ENCODE measurements at regions not wholly inside any gene's neighbourhood (a gene's known extent, or its start where the extent isn't known, plus 50 kb on each side); places are given as distances from the start of the nearest gene placed in this dataset.

DNA sequence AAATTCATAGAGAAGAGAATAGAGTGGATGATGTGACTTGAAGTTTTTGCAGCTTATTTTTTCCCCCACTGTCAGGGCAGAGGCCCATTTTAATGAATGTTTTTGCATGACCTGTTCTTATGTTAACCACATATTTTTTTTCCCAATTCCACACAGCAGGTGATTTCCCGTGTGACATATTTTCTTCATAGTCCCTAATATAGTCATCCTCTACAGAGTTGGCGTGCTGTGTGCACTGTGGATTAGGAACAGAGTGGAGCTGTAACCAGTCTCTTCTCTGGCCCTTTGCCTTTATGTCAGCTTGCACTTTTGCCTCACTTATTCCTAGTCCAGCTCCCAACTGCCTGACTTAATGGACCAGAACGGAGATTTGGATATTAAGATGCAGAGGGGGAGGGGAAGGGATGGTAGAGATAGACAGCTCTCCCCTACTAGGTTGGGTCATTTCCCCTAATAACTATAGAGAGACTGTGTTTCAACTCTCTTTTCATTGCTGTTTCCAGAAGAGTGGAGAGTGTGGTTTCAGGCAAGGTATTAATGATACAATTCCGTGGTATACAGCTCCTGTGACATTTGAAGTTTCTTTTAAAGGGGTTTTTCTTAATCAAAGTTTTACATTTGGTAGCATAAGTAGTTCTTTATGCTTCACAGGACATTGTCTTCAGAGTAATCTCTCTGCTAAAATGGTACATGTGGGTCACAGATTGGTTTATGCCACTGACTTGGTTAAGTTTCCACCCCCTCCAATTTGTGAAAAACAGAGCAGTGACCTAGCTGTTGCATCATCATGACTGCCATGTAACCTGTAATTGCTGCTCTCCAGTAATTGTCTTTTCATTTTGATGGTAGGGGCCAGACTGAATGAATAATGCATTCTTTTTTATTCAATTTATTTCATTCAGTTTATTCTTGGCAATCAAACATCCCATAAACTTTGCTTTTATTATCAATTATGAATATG lies 161.3 kb downstream of the HAUS1 start (continued):
- TF ChIP-seq, protein P1, sequence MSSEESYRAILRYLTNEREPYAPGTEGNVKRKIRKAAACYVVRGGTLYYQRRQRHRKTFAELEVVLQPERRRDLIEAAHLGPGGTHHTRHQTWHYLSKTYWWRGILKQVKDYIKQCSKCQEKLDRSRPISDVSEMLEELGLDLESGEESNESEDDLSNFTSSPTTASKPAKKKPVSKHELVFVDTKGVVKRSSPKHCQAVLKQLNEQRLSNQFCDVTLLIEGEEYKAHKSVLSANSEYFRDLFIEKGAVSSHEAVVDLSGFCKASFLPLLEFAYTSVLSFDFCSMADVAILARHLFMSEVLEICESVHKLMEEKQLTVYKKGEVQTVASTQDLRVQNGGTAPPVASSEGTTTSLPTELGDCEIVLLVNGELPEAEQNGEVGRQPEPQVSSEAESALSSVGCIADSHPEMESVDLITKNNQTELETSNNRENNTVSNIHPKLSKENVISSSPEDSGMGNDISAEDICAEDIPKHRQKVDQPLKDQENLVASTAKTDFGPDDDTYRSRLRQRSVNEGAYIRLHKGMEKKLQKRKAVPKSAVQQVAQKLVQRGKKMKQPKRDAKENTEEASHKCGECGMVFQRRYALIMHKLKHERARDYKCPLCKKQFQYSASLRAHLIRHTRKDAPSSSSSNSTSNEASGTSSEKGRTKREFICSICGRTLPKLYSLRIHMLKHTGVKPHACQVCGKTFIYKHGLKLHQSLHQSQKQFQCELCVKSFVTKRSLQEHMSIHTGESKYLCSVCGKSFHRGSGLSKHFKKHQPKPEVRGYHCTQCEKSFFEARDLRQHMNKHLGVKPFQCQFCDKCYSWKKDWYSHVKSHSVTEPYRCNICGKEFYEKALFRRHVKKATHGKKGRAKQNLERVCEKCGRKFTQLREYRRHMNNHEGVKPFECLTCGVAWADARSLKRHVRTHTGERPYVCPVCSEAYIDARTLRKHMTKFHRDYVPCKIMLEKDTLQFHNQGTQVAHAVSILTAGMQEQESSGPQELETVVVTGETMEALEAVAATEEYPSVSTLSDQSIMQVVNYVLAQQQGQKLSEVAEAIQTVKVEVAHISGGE (CRISPR knock-in tag; IDR thresholded peaks at IDR 0.05) = no peak
- TF ChIP-seq, protein P2, sequence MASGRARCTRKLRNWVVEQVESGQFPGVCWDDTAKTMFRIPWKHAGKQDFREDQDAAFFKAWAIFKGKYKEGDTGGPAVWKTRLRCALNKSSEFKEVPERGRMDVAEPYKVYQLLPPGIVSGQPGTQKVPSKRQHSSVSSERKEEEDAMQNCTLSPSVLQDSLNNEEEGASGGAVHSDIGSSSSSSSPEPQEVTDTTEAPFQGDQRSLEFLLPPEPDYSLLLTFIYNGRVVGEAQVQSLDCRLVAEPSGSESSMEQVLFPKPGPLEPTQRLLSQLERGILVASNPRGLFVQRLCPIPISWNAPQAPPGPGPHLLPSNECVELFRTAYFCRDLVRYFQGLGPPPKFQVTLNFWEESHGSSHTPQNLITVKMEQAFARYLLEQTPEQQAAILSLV (tag; IDR thresholded peaks at IDR 0.05) = 0 out of 2 replicates have a peak, but pooled peaks have one; percentile 19
- TF ChIP-seq, protein P3, sequence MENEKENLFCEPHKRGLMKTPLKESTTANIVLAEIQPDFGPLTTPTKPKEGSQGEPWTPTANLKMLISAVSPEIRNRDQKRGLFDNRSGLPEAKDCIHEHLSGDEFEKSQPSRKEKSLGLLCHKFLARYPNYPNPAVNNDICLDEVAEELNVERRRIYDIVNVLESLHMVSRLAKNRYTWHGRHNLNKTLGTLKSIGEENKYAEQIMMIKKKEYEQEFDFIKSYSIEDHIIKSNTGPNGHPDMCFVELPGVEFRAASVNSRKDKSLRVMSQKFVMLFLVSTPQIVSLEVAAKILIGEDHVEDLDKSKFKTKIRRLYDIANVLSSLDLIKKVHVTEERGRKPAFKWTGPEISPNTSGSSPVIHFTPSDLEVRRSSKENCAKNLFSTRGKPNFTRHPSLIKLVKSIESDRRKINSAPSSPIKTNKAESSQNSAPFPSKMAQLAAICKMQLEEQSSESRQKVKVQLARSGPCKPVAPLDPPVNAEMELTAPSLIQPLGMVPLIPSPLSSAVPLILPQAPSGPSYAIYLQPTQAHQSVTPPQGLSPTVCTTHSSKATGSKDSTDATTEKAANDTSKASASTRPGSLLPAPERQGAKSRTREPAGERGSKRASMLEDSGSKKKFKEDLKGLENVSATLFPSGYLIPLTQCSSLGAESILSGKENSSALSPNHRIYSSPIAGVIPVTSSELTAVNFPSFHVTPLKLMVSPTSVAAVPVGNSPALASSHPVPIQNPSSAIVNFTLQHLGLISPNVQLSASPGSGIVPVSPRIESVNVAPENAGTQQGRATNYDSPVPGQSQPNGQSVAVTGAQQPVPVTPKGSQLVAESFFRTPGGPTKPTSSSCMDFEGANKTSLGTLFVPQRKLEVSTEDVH (IDR thresholded peaks at IDR 0.05; ENCODE audit: low read depth, partially characterized antibody) = no peak
- no peak for TF ChIP-seq SIX5 (IDR thresholded peaks at IDR 0.05; ENCODE audit: borderline replicate concordance in 1 of 2, insufficient read depth in 1 of 2, low read depth in 1 of 2, low read length in 2 of 2)
- TF ChIP-seq CBFA2T2 (conservative IDR thresholded peaks at IDR 0.05) = no peak
- TF ChIP-seq, protein P4, sequence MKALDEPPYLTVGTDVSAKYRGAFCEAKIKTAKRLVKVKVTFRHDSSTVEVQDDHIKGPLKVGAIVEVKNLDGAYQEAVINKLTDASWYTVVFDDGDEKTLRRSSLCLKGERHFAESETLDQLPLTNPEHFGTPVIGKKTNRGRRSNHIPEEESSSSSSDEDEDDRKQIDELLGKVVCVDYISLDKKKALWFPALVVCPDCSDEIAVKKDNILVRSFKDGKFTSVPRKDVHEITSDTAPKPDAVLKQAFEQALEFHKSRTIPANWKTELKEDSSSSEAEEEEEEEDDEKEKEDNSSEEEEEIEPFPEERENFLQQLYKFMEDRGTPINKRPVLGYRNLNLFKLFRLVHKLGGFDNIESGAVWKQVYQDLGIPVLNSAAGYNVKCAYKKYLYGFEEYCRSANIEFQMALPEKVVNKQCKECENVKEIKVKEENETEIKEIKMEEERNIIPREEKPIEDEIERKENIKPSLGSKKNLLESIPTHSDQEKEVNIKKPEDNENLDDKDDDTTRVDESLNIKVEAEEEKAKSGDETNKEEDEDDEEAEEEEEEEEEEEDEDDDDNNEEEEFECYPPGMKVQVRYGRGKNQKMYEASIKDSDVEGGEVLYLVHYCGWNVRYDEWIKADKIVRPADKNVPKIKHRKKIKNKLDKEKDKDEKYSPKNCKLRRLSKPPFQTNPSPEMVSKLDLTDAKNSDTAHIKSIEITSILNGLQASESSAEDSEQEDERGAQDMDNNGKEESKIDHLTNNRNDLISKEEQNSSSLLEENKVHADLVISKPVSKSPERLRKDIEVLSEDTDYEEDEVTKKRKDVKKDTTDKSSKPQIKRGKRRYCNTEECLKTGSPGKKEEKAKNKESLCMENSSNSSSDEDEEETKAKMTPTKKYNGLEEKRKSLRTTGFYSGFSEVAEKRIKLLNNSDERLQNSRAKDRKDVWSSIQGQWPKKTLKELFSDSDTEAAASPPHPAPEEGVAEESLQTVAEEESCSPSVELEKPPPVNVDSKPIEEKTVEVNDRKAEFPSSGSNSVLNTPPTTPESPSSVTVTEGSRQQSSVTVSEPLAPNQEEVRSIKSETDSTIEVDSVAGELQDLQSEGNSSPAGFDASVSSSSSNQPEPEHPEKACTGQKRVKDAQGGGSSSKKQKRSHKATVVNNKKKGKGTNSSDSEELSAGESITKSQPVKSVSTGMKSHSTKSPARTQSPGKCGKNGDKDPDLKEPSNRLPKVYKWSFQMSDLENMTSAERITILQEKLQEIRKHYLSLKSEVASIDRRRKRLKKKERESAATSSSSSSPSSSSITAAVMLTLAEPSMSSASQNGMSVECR (CRISPR knock-in tag; IDR thresholded peaks at IDR 0.05) = no peak
- no peak for TF ChIP-seq FOXK1 (CRISPR knock-in tag; IDR thresholded peaks at IDR 0.05; ENCODE audit: borderline replicate concordance)
- TF ChIP-seq, protein P5, sequence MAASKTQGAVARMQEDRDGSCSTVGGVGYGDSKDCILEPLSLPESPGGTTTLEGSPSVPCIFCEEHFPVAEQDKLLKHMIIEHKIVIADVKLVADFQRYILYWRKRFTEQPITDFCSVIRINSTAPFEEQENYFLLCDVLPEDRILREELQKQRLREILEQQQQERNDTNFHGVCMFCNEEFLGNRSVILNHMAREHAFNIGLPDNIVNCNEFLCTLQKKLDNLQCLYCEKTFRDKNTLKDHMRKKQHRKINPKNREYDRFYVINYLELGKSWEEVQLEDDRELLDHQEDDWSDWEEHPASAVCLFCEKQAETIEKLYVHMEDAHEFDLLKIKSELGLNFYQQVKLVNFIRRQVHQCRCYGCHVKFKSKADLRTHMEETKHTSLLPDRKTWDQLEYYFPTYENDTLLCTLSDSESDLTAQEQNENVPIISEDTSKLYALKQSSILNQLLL (CRISPR knock-in tag; IDR thresholded peaks at IDR 0.05; ENCODE audit: borderline replicate concordance) = no peak
- peak; percentile 39; the same call in 1 of the 2 replicates for TF ChIP-seq JUND (IDR thresholded peaks at IDR 0.05; ENCODE audit: borderline replicate concordance, low read depth, low read length)
- TF ChIP-seq JUND (tag; IDR thresholded peaks at IDR 0.05; ENCODE audit: borderline replicate concordance, low read depth, low read length) = no peak
- no peak for TF ChIP-seq PURB (CRISPR knock-in tag; IDR thresholded peaks at IDR 0.05; ENCODE audit: low read depth)
